Natural killer cell (primary cell): ENCODE measurements at regions not wholly inside any gene's neighbourhood (a gene's known extent, or its start where the extent isn't known, plus 50 kb on each side); places are given as distances from the start of the nearest gene placed in this dataset.
A peak's percentile ranks its signal among the peaks of the same experiment; 100 is the strongest.

Source experiments
- ATAC-seq, 3 donors: fragments of 150-1000 bp in 2 of 3; fragments of 200-7000 bp in 1 of 3; cut with Tn5 transposase; 1 replicate in 1 of 3; 2 replicates in 2 of 3; pipeline ENCODE4 v1.10.0; 2021; ENCODE audit warnings: mild to moderate bottlenecking in 2 of 3, moderate library complexity in 2 of 3
- DNase-seq, 2 donors: peaks; one replicate each; pipeline versions ENCODE4 v3.0.0 to v3.0.0-alpha.2; 2013 to 2021; ENCODE audit warnings: mixed read lengths in 1 of 2
- H3K27ac ChIP-seq: one replicate; pipeline ENCODE4 v1.5.1; 2013; ENCODE audit warnings: mild to moderate bottlenecking, low read length
- H3K27me3 ChIP-seq: one replicate; pipeline ENCODE4 v1.6.1; 2013; ENCODE audit warnings: low read length; ENCODE audit not compliant: control insufficient read depth, insufficient read depth
- H3K36me3 ChIP-seq: one replicate; pipeline ENCODE4 v1.6.1; 2013; ENCODE audit warnings: low read length; ENCODE audit not compliant: control insufficient read depth, insufficient read depth
- H3K4me1 ChIP-seq: one replicate; pipeline ENCODE4 v1.6.1; 2013; ENCODE audit warnings: low read length; ENCODE audit not compliant: control insufficient read depth, insufficient read depth
- H3K4me3 ChIP-seq: one replicate; pipeline ENCODE4 v1.5.1; 2013; ENCODE audit warnings: low read length
- H3K9me3 ChIP-seq: one replicate; pipeline ENCODE4 v1.6.1; 2013; ENCODE audit warnings: low read length; ENCODE audit not compliant: control insufficient read depth, insufficient read depth
- H3K27ac Mint-ChIP-seq, 2 donors: one replicate each; pipeline ENCODE4 v1.8.0; 2022; ENCODE audit warnings: mild to moderate bottlenecking in 2 of 2, mixed read lengths in 2 of 2, moderate library complexity in 1 of 2
- H3K27me3 Mint-ChIP-seq, 2 donors: one replicate each; pipeline ENCODE4 v1.8.0; 2022; ENCODE audit warnings: low read depth in 2 of 2, mixed read lengths in 2 of 2
- H3K36me3 Mint-ChIP-seq: one replicate; pipeline ENCODE4 v1.8.0; 2022; ENCODE audit warnings: mixed read lengths
- H3K4me1 Mint-ChIP-seq, 2 donors: one replicate each; pipeline ENCODE4 v1.8.0; 2022; ENCODE audit warnings: mixed read lengths in 2 of 2
- H3K4me3 Mint-ChIP-seq: one replicate; pipeline ENCODE4 v1.8.0; 2022; ENCODE audit warnings: mild to moderate bottlenecking, moderate library complexity, mixed read lengths
- H3K9me3 Mint-ChIP-seq, 2 donors: one replicate each; pipeline ENCODE4 v1.8.0; 2022; ENCODE audit warnings: mixed read lengths in 2 of 2
- WGBS: methylation state at CpG from one replicate; pipeline ENCODE4 v1.1.7; 2013; ENCODE audit warnings: missing lambda C conversion rate; ENCODE audit not compliant: insufficient coverage; 5-methylcytosine and 5-hydroxymethylcytosine counted together
- intact Hi-C: fragments of 100-400 bp; cut with micrococcal nuclease; formaldehyde crosslinking; loops from one replicate; pipeline ENCODE4 v1.14.2; 2022
- TF ChIP-seq, protein P1 (sequence below): fragments of 200-600 bp; IDR thresholded peaks from one replicate; pipeline ENCODE4 v1.8.0; 2022; ENCODE audit warnings: antibody characterized with exemption

DNA sequence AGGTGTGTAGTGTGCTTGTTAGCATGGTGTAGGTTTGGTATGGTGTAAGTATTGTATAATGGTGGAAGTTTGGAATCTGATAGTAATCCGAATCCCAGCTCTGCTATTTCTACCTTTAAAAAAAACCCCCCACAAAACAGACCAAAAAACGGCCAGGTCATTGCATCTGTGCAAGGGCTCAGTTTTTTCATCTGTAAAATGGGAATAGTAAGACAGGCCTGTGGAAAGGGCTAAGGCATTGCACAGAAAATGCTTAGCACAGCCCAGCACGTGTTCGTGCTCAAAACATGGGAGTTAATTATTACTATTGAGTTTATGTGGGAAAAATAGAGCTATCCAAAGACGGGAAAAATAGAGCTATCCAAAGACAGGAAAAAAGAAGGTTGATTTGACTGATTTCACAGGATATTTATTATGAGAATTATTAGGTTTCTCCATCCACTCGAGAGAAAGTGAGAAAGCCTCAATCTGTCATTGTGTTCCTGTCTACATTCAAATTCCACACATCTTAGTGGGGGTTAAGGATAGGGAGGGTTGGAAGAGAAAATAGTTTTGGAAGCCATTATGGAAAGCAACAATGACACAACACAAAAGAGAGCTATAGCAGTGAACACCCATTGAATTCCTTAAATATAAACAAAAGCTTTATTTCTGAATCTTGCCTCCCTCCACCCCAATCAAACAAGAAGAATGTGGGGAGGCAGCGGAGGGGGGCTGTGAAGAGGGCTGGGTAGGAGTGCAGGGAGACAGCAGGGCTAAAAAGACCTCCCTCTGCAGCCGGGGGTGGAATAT, 126.8 kb upstream of the MAX start:
- peak overlapping the region; percentile 83 to 93 for H3K27ac Mint-ChIP-seq
- peaks cover 20 to 21% of the 10 kb centered on the region in 2 donors for H3K4me1 Mint-ChIP-seq
- H3K27me3 Mint-ChIP-seq, result no peaks in the 10 kb centered on the region
- intact Hi-C loops, result loop anchor here (10.0 kb wide), 1 partner anchor 376 kb away; no protein-coding TSS in a partner anchor
- Histone ChIP-seq H3K27ac (peak overlapping the region; percentile 69), H3K9me3 (no peaks in the 10 kb centered on the region), H3K4me1 (peaks cover 24% of the 10 kb centered on the region), H3K36me3 (no peaks in the 10 kb centered on the region), H3K27me3 (no peaks in the 10 kb centered on the region), H3K4me3 (peak overlapping the region; percentile 35)
- H3K9me3 Mint-ChIP-seq, result no peaks in the 10 kb centered on the region
- TF ChIP-seq, protein P1, sequence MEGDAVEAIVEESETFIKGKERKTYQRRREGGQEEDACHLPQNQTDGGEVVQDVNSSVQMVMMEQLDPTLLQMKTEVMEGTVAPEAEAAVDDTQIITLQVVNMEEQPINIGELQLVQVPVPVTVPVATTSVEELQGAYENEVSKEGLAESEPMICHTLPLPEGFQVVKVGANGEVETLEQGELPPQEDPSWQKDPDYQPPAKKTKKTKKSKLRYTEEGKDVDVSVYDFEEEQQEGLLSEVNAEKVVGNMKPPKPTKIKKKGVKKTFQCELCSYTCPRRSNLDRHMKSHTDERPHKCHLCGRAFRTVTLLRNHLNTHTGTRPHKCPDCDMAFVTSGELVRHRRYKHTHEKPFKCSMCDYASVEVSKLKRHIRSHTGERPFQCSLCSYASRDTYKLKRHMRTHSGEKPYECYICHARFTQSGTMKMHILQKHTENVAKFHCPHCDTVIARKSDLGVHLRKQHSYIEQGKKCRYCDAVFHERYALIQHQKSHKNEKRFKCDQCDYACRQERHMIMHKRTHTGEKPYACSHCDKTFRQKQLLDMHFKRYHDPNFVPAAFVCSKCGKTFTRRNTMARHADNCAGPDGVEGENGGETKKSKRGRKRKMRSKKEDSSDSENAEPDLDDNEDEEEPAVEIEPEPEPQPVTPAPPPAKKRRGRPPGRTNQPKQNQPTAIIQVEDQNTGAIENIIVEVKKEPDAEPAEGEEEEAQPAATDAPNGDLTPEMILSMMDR, result no peak
- DNase-seq (no peak), ATAC-seq (no peak)
- 81% methylated on average over 6 of the region's 8 CpGs for WGBS
- no peaks in the 10 kb centered on the region for H3K36me3 Mint-ChIP-seq
- peak overlapping the region; percentile 90 for H3K4me3 Mint-ChIP-seq

DNA sequence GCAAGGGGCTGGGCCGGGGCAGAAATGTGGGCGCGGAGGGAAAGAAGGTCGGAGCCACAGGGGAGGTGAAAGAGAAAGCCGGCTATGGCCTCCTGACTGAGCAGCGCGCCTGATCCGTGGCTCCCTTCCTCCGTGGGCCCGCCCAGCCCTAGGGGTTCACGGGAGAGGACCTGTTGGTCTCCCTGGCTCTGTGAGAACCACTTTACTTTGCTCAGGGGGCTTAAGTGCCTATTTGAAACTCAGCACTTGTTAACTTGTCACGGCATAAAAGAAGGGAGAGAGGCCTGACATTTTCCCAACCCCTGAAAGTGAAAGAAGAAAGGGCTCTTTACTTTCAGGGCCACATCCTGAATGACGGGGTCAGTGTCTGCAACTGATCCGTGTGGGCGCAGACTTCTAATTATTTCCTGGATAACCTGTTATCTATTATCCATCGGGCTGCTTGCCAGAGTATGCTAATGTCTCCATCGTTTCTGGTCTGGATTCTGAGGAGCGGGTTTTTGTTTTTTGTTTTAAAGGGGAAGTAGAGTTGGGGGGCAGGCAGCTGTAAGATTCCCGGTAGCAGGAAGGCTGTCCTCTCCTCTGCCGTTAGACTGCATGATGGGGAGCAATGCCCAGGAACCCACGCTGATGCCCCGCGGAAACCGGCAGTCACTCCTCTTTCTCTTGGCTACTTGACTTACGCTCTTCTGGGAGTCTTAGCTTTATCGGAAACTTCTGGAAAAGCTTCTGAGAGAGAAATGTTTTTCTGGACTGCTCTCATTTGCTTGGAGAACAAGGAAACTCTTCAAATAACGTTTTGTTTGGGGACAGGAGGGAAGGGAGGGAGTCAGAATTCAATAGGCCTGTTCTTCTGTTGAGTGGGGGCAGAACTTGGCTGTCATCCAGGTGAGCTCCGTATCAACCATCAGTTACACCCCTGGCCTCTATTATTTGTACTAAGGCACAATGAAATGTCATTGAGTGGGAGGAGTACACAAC, 127.7 kb upstream of the MAX start:
- intact Hi-C loops, result loop anchor here (10.0 kb wide), 1 partner anchor 375 kb away; no protein-coding TSS in a partner anchor
- Mint-ChIP-seq H3K4me1 (peaks cover 20 to 21% of the 10 kb centered on the region in 2 donors), H3K27ac (peak overlapping the region; percentile 83 to 93), H3K36me3 (no peaks in the 10 kb centered on the region), H3K27me3 (no peaks in the 10 kb centered on the region), H3K9me3 (no peaks in the 10 kb centered on the region), H3K4me3 (peak overlapping the region; percentile 90)
- Histone ChIP-seq H3K27me3 (no peaks in the 10 kb centered on the region), H3K4me3 (peak overlapping the region; percentile 35), H3K36me3 (no peaks in the 10 kb centered on the region), H3K9me3 (no peaks in the 10 kb centered on the region), H3K27ac (peak overlapping the region; percentile 69), H3K4me1 (peaks cover 15% of the 10 kb centered on the region)
- TF ChIP-seq, protein P1, result no peak
- WGBS, result 24% methylated on average over 27 of the region's 28 CpGs
- ATAC-seq, result peak; percentile 78 to 87 (median 86)
- peak; percentile 21 to 59 for DNase-seq

DNA sequence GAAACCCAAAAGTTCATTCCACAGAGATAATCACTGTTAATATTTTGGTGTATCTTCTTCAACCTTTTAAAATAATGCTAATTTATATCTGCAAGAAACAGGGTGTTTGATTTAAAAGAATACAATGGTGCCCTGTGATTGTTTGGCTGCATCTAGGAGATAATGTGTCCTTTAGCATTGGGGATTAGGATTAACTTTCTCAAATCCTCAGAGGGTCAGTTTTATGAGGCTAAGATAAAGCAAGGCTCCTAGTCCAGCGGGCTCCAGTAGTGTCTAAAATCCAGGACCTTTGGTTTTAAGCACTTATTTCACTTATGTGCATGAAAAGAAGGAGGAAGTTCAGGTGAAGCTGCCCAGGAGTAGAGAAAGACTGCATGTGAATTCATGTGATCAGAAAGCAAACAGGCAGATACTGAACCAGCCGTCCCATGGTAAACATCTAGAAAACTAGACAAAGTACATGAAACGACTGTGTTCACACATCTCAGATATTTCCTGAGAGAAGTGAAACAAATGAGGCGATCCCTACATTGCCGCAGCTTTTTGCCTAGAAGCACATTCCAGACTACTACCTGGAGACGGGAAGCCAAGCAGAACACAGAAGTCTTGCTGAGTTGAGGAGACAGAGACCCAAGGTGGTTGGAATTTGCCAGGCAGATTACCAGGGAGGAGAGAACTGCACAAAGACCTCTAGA, 129.1 kb upstream of the MAX start:
- Mint-ChIP-seq H3K36me3 (no peaks in the 10 kb centered on the region), H3K9me3 (no peaks in the 10 kb centered on the region), H3K27ac (no peak overlapping the region), H3K4me3 (no peak overlapping the region), H3K27me3 (no peaks in the 10 kb centered on the region), H3K4me1 (peaks cover 20 to 21% of the 10 kb centered on the region in 2 donors)
- Histone ChIP-seq H3K4me1 (peaks cover 13% of the 10 kb centered on the region), H3K4me3 (no peak overlapping the region), H3K9me3 (no peaks in the 10 kb centered on the region), H3K27me3 (no peaks in the 10 kb centered on the region), H3K36me3 (no peaks in the 10 kb centered on the region), H3K27ac (no peak overlapping the region)
- TF ChIP-seq, protein P1, result no peak
- WGBS, result 76% methylated on average over 6 of the region's 6 CpGs
- intact Hi-C loops, result no loop called here
- ATAC-seq, result no peak
- DNase-seq, result no peak
